G401.6 (cell line): ENCODE measurements at regions not wholly inside any gene's neighbourhood (a gene's known extent, or its start where the extent isn't known, plus 50 kb on each side); places are given as distances from the start of the nearest gene placed in this dataset.
"Not testable (repeated sequence)": the region's sequence is repeated elsewhere in the genome, so short reads cannot be mapped to it uniquely, and the experiment has no call there.

Experiments used
- FAIRE-seq: peaks from 2 replicates; lab custom pipeline; 2012; peaks lifted over from hg19 to GRCh38; lab: Jason Lieb, UNC

DNA sequence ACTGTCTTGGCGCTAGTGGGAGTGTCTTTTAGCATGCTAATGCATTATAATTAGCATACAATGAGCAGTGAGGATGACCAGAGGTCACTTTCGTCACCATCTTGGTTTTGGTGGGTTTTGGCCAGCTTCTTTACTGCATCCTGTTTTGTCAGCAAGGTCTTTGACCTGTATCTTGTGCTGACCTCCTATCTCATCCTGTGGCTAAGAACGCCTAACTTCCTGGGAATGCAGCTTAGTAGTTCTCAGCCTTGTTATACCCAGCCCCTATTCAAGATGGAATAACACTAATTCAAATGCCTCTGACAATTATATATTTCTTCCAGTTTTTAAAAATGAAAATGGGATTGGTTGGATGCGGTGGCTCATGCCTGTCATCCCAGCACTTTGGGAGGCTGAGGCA lies 92.0 kb upstream of the TMTC4 start:
- FAIRE-seq: not testable (repeated sequence)

DNA sequence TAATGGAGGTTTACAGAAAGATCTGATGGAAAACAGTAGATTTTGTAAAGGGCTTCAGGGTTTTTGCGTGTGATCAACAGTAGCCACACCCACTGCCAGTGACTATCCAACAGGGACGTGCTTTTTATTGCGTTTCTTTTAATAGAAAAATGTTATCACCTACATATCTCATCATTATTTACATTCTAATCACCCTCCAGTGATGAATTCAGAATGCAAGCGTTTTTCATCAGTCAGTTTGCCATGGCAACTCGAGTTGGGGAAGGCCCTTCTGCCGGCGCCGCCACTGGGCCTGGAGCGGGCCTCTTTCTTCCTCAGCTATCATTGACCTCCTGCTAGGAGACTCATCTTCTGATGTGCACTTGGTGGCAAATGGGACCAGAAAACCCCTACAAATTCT lies 90.3 kb upstream of the TMTC4 start:
- no peak for FAIRE-seq

DNA sequence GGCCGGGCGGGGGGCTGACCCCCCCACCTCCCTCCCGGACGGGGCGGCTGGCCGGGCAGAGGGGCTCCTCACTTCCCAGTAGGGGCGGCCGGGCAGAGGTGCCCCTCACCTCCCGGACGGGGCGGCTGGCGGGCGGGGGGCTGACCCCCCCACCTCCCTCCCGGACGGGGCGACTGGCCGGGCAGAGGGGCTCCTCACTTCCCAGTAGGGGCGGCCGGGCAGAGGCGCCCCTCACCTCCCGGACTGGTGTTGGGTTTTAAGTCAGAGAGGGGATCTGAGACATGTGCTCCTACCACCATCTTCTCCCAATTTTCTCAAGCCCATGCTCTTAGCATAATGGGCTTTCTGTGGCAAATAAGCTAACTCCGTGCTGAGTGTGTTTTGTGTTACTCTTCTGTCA lies 87.5 kb upstream of the TMTC4 start:
- FAIRE-seq: not testable (repeated sequence)

DNA sequence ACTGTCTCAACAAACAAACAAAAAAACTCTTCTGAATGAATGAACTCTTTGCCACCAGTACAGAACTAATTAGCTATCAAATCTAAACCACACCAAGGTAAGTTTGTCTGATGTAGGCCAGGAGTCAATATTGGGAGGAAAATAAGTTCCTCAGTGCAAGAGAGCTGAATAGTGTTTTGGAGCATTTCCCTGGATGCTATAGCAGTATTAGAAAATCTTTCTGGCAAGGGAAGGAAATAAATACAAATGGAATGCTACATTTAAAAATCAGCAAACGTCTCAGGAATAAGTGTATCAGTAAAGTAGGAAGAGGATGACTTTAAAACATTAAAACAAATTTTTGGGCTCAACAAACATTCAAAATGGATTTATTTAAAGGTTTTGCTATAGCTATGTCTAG lies 81.3 kb upstream of the TMTC4 start:
- no peak for FAIRE-seq

DNA sequence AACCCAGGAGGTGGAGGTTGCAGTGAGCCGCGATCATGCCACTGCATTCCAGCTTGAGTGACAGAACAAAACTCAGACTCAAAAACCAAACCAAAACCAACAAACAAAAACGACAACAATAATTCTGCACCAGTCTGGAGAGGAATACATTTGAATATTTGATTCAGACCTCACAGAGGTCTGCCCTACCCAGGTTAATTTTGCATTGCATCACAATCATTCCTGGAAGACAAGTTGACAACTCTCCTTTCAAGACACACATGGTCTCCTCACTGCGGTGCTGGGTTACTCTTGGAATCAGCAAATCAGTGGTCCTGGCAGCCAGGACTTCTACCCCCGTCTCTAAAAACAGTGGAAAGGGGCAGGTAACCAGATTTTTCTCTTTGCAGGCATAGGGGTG lies 79.9 kb upstream of the TMTC4 start:
- no peak for FAIRE-seq

DNA sequence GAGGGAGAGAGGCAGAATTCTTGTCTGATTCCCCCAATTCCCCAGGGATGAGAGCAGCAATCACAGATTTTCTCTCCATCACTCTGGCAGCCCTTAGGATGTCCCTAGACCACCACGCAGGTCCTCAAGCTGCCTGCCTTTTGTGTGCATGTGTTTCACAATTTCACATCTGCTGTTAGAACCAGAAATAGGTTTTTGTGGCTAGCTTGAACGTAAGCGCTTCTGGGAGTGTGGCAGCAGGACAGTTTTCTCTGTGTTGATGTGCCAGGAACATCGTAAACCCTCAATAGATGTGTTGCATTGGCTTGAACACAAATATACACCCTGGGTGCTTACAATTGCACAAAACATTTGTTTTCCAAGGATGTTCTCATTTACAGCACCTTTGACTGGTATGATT lies 78.8 kb upstream of the TMTC4 start:
- FAIRE-seq: no peak

DNA sequence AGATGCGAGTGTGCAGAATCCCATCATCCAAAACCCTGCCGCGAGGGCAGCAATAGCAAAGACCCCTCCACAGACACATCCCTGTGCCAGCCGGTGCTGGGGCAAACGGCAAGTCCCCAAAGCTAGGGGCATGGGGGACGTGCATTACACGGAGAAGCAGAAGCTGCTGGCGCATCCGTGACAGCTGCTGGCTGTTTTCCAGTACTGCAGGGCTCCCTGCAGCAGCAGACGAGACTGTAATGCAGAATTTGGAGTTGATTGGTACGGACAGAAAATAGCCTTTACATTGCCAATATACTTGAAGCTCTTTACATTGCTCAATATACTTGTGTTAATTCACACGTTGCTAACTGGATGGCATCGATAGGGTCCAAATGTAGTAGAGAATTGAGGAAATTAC lies 77.2 kb upstream of the TMTC4 start:
- no peak for FAIRE-seq

DNA sequence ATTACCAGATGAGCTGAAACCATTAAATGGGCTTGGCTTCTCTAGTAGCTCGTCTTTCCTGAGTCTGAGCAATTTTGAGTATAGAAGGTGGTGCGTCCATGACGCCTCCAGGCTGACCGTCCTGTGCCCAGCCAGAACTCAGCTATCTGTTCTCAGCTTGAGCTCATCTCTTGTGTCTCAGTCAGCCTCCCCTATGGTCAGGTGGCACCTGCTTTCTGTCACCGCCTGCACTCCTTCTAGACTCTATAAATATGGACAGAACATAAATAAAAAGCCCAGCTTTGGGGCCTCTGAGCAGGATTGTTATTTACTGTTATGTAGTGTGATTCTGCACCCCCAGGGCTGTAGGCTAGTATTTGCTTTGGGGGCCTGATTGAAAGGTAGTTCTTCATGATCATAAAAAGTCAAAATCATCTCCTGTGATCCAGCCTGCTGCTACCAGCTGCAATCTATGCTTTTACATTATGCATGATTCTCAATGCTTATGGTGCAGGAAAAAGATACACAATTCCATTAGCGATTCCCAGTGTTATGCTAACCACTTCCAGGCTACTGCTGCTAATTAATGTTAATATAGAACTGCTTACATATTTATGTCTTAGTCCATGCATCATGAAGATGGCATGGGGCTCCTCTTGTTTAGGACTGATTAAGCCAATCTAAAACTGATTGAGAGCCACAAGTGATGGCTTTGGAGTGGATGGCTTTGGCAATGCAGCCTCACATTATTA lies 72.5 kb upstream of the TMTC4 start:
- no peak for FAIRE-seq

DNA sequence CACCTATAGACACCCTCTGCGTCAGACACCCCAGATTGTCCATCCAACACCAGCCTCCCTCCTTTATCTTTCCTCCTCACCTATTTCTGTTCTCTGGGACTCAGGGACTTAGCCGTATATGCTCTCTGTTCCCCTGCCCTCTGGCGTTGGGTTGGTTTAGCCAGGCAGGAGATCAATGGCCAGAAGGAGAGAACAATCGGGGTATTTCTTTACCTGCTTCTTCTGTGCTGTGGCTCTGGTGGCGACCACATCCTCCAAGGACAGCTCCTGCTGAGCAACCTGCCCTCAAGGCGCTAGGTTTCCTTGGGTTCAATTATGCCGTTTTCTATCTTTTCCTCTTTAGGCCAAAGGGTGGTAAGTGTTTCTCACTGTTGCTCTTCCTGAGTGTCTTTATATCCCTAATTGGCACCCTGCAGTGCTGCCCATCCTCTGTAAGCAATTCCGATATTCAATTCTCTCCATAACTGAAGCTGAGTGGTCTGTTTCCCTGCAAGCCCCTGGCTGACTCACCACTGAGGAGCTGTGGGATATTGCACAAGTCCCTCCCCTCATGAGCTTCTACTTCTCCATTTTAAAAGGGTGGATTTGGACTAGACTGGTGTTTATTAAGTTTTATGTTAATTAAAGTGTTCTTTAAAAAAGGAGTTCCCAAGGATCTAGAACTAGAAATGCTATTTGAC lies 63.7 kb upstream of the TMTC4 start:
- no peak for FAIRE-seq

DNA sequence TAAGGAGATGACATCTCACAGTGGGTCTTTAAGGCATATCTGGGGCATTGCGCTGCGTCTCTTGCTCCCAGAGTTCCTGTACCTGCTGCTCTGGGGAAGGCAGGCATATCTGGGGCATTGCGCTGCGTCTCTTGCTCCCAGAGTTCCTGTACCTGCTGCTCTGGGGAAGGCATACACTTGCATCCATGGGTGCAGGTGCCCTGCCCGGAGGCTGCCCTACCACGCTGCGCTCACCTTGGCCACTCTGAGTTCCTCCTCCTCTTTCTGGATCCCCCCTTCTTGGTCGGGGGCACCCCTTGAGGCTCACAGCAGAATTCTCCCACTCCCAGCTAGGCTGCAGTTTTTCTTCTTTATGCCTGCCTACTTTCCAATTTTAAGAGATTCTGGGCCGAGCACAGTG lies 60.9 kb upstream of the TMTC4 start:
- no peak for FAIRE-seq

DNA sequence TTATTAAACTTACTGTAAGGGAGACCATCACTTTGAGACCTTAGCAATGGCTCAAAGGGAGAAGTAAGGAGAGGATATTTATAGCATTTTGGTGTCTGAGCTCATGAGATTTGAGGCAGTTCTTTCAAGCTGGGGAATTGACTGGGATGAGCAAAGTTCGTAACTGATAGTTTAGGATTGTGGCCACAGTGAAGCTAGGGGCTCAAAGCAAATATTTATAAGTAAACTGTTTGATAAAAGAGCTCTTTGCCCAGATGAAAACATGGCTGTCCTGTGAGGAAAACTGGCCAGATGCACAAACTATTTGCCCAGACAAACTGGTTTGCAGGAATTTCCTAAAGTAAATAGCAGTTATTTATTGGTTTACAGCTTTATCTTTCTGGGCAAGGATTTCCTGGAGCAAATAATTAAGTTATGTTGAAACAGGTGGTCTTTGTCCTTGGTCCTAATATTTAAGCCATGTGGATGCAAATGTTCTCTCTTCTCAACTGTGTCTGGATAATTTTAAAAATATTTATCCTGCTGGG lies 59.7 kb upstream of the TMTC4 start:
- no peak for FAIRE-seq

DNA sequence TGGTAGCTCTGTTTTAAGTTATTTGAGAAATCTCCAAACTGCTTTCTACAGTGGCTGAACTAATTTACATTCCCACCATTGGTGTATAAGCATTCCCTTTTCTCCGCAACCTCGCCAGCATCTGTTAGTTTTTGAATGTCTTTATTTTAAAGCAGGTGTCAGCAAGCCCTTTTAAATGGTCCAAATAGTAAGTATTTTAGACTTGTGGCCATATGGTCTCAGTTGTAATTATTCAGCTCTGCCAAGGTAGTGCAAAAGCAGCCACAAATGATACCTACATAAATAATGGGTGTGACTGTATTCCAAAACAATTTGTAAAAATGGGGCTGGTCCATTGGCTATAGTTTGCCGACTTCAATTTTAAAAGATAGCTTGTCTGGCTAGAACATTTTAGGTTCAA lies 58.7 kb upstream of the TMTC4 start:
- no peak for FAIRE-seq

DNA sequence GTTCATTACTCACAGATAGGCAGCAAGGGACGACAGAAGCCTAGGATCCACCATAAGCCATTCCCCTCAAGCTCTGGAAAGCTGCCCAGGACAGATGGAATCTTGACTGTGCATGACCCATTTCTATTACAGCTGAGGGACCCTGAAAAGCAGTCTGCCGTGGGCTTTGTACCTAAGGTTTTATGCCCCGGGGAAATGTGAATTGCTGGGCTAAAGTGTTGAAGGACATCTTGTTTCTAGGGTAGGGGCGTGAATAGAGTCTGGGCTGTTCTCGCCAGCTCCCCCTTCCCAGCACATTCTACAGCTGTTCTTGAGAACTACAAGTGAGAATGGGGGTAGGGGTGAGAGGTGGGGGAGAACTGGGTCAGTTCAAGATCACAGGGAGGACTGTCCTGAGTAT lies 53.6 kb upstream of the TMTC4 start:
- no peak for FAIRE-seq

DNA sequence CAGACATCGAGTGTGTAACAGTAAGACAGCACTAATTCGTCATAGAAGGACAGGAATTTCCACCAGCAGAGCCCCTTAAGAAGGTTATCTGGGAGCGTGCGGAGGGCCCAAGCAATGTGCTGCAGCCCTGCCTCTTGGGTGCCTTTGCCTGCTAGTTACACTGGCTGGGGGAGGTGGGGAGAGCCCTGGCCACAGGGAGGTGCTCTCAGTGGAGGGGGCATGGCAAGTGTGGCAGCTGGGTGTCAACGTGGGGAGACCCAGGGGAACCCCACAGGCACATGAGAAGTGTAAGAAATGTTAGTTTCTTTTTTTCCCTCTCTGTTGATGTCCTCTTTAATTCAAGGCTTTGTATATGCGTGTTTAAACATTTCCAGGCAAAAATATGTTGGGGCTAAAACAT lies 50.9 kb upstream of the TMTC4 start:
- FAIRE-seq: no peak

DNA sequence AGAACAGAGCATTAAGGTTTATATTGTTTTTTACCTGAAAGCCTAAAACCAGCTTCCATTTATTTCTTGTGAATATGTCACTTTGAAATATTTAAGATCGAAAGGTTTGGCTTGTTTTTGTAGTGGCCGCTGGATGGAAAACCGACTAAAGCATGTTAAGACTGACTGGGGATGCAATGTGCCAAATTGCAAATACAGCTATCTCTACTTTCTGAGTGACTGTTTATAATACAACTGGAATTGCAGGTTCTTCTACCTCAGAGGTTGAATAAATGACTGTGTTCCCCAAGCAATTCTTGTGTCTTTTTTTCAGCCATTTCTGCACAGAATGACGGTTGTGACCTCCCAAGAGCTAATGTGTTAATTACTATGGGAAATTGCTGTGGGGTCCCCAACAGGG lies 50.0 kb upstream of the TMTC4 start:
- FAIRE-seq: no peak
